Lower leg skin (tissue), 3 donors: ENCODE measurements at regions not wholly inside any gene's neighbourhood (a gene's known extent, or its start where the extent isn't known, plus 50 kb on each side); places are given as distances from the start of the nearest gene placed in this dataset.

Source experiments
- CTCF ChIP-seq, 3 donors: fragments of 450-650 bp; IDR thresholded peaks; one replicate each; pipeline ENCODE4 v1.5.1; 2016; ENCODE audit warnings: antibody characterized with exemption in 3 of 3, mild to moderate bottlenecking in 3 of 3, moderate library complexity in 2 of 3
- POLR2A ChIP-seq, 2 donors: fragments of 450-650 bp; IDR thresholded peaks; one replicate each; pipeline ENCODE4 v1.6.1; 2016 to 2017; ENCODE audit warnings: antibody characterized with exemption in 2 of 2, mild to moderate bottlenecking in 1 of 2, moderate library complexity in 1 of 2

GRCh38 chr3:68234076-68234780, 579.8 kb upstream of the SUCLG2 start:
- TF ChIP-seq CTCF (IDR thresholded peaks at IDR 0.05) (no peak), POLR2A (IDR thresholded peaks at IDR 0.05) (no peak)
